IMR-90 (cell line): ENCODE measurements at regions not wholly inside any gene's neighbourhood (a gene's known extent, or its start where the extent isn't known, plus 50 kb on each side); places are given as distances from the start of the nearest gene placed in this dataset.

ENCODE experiments used
- NFE2L2 ChIP-seq: fragments of 150-350 bp; IDR thresholded peaks from 2 replicates; pipeline ENCODE4 v1.6.1; 2016; ENCODE audit warnings: low read depth, mild to moderate bottlenecking, low read length
- POLR2A ChIP-seq: IDR thresholded peaks from 2 replicates; pipeline ENCODE4 v1.6.1; 2012; ENCODE audit warnings: mild to moderate bottlenecking, low read depth, low read length
- RAD21 ChIP-seq: IDR thresholded peaks from 2 replicates; pipeline ENCODE4 v1.6.1; 2012; ENCODE audit warnings: low read length, improper control_type of control experiment
- RCOR1 ChIP-seq: IDR thresholded peaks from 2 replicates; pipeline ENCODE4 v1.6.1; 2012; ENCODE audit warnings: mild to moderate bottlenecking, low read length, improper control_type of control experiment; ENCODE audit not compliant: insufficient replicate concordance
- RFX5 ChIP-seq: IDR thresholded peaks from 2 replicates; pipeline ENCODE4 v1.8.0; 2012; ENCODE audit warnings: low read depth, mild to moderate bottlenecking, low read length, moderate library complexity
- TF ChIP-seq, protein P1 (sequence below): conservative IDR thresholded peaks from 2 replicates; pipeline ENCODE4 v1.5.1; 2012; ENCODE audit warnings: mild to moderate bottlenecking, low read depth, low read length, improper control_type of control experiment

DNA sequence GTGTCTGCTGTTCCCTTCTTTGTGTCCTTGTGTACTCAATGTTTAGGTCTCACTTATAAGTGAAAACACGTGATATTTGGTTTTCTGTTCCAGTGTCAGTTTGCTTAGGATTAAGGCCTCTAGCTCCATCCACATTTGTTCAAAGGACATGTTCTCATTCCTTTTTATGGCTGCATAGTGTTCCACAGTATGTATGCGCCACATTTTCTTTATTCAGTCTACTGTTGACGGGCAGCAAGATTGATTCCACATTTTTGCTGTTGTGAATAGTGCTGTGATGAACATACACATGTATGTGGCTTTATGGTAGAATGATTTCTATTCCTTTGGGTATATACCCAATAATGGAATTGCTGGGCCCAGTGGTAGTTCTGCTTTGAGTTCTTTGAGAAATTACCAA, 122.7 kb upstream of the THBS1 start:
- TF ChIP-seq, protein P1, sequence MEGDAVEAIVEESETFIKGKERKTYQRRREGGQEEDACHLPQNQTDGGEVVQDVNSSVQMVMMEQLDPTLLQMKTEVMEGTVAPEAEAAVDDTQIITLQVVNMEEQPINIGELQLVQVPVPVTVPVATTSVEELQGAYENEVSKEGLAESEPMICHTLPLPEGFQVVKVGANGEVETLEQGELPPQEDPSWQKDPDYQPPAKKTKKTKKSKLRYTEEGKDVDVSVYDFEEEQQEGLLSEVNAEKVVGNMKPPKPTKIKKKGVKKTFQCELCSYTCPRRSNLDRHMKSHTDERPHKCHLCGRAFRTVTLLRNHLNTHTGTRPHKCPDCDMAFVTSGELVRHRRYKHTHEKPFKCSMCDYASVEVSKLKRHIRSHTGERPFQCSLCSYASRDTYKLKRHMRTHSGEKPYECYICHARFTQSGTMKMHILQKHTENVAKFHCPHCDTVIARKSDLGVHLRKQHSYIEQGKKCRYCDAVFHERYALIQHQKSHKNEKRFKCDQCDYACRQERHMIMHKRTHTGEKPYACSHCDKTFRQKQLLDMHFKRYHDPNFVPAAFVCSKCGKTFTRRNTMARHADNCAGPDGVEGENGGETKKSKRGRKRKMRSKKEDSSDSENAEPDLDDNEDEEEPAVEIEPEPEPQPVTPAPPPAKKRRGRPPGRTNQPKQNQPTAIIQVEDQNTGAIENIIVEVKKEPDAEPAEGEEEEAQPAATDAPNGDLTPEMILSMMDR: no peak
- TF ChIP-seq POLR2A (no peak), RAD21 (no peak), NFE2L2 (no peak), RFX5 (no peak), RCOR1 (no peak)
